Activated CD4-positive, alpha-beta T cell treated with anti-CD3 and anti-CD28 coated beads for 36 hours (primary cell): ENCODE measurements at regions not wholly inside any gene's neighbourhood (a gene's known extent, or its start where the extent isn't known, plus 50 kb on each side); places are given as distances from the start of the nearest gene placed in this dataset.

ENCODE experiments used
- ATAC-seq: fragments of 200-7000 bp; cut with Tn5 transposase; one replicate; pipeline ENCODE4 v1.10.0; 2021; ENCODE audit warnings: mild to moderate bottlenecking, moderate library complexity
- CTCF ChIA-PET: fragments of 350-600 bp; sonication (Branson Sonifier 250); formaldehyde crosslinking; loops from one replicate; lab custom pipeline; 2021; ENCODE audit warnings: antibody characterized with exemption; lab: Charles Lee
- POLR2A ChIA-PET: fragments of 350-600 bp; sonication (Branson Sonifier 250); formaldehyde crosslinking; loops from one replicate; lab custom pipeline; 2021; ENCODE audit warnings: antibody characterized with exemption, inconsistent platforms; lab: Charles Lee
- DNase-seq: peaks from one replicate; pipeline ENCODE4 v3.0.0-alpha.2; 2020
- H3K27ac Mint-ChIP-seq: one replicate; pipeline ENCODE4 v1.8.0; 2021; ENCODE audit warnings: mixed read lengths
- H3K27me3 Mint-ChIP-seq: one replicate; pipeline ENCODE4 v1.8.0; 2021; ENCODE audit warnings: mixed read lengths
- H3K36me3 Mint-ChIP-seq: one replicate; pipeline ENCODE4 v1.8.0; 2021; ENCODE audit warnings: low read depth, mixed read lengths
- H3K4me1 Mint-ChIP-seq: one replicate; pipeline ENCODE4 v1.8.0; 2021; ENCODE audit warnings: mixed read lengths
- H3K4me3 Mint-ChIP-seq: one replicate; pipeline ENCODE4 v1.8.0; 2021; ENCODE audit warnings: mild to moderate bottlenecking, moderate library complexity, mixed read lengths
- H3K9me3 Mint-ChIP-seq: one replicate; pipeline ENCODE4 v1.8.0; 2021; ENCODE audit warnings: low read depth, mixed read lengths
- intact Hi-C, 2 experiments: fragments of 100-400 bp; cut with DNase I in 1 of 2; cut with micrococcal nuclease in 1 of 2; formaldehyde crosslinking; loops; one replicate each; pipeline versions ENCODE4 v1.14.2 to v1.15.1; 2022 to 2024; cut with DNase I, micrococcal nuclease

DNA sequence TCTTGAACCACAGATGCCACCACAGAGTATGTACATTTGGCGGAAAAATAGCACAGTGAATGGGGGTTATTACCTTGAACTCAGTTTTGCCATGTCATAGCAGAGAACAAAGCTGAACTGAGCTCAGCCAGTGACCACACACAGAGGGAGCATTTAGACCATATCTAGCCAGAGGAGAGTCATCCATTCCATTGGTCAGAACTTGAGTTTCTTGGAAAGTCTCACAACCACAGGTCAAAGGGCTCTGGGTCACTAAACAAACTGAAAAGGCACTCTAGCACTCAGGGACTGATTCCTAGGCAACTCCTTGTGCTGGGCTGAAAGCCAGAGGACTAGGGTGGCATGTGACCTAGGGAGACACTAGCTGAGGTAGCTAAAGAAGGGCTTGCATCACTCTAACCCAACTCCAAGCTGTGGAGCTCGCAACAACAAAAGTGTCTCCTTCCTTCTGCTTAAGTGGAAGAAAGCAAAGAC, 239.7 kb upstream of the SEMA3D start:
- ChIA-PET CTCF (no interaction called here), POLR2A (no interaction called here)
- DNase-seq (no peak), ATAC-seq (no peak)
- peaks cover 1% of the 10 kb centered on the region for H3K9me3 Mint-ChIP-seq
- no peaks in the 10 kb centered on the region for H3K27me3 Mint-ChIP-seq
- no peaks in the 10 kb centered on the region for H3K36me3 Mint-ChIP-seq
- H3K4me3 Mint-ChIP-seq: no peak overlapping the region
- no peaks in the 10 kb centered on the region for H3K4me1 Mint-ChIP-seq
- intact Hi-C loops: no loop called here
- no peak overlapping the region for H3K27ac Mint-ChIP-seq

DNA sequence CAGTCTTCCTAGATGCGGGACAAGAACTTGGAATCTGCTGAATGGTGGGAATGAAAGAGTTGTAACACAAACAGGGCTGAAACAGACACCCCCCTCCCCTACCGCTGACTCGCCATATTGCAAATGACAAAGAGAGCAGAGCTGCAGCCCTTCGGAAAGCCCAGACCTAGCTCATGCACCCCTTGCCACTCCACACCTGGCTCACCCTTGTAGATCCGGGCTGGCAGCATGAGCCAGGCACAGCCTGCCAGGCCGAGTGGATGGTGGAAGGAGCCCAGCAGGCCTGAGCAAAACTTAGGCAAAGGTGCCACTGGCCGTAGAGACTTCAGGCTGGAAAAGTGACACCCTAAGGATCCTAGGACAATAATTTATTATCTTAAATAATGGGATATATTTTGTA, 237.4 kb upstream of the SEMA3D start:
- H3K27ac Mint-ChIP-seq: no peak overlapping the region
- ChIA-PET CTCF (no interaction called here), POLR2A (no interaction called here)
- no peak overlapping the region for H3K4me3 Mint-ChIP-seq
- H3K27me3 Mint-ChIP-seq: no peaks in the 10 kb centered on the region
- intact Hi-C loops: no loop called here
- no peaks in the 10 kb centered on the region for H3K36me3 Mint-ChIP-seq
- DNase-seq: no peak
- ATAC-seq: no peak
- peaks cover 1% of the 10 kb centered on the region for H3K9me3 Mint-ChIP-seq
- H3K4me1 Mint-ChIP-seq: no peaks in the 10 kb centered on the region

DNA sequence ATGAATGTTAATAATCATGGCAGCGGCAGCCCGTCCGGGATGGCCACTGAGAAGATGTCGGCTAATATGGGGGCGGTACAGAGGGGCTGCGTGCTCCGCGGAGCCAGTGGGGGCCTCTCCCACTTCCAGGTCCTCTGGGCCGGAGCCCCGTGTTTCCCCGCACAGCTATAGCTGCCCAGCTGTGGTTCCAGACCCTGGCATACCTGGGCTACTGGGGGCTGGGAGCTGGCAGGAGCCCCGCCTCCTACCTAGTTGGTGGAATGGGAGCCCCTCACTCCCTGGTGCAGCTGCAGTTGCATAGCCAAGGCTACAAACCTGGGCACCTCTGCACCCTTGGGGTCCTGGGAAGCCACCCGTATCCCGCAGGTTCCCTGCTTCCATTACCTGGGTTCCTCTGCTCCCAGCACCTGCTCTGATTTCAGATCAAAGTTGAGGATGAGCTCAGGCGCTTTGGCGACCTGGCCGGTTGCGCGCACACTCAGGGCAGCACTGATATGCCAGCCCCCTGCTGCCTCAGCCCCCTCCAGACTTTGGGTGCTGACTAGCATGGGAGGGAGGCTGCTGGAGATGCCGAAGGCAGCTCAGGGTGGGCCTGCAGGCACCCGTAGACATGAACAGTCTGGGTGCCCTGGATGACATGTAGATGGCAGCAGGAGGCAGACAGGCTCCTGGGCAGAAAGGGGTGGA, 236.5 kb upstream of the SEMA3D start:
- ChIA-PET POLR2A (no interaction called here), CTCF (no interaction called here)

DNA sequence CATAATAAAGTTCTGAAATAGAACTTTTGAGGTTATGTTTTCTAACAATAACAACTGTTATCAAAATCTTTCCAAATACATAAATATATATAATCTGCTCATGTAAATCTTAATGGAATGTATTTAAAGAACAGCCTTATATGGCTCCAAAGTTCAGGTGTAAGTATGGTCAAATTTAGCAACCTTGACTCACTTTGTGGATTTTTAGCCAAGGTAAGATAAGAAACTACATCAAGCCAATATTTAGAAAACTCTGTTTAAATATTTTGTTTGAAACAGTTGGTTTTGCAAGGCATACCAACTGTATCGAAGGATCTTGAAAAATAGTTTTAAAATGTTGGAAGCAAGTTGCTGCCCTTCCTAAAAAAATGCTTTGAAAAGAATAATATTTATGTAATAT, 228.9 kb upstream of the SEMA3D start:
- no peaks in the 10 kb centered on the region for H3K27me3 Mint-ChIP-seq
- intact Hi-C loops: no loop called here
- ATAC-seq: no peak
- no peak overlapping the region for H3K27ac Mint-ChIP-seq
- CTCF ChIA-PET: no interaction called here
- no peaks in the 10 kb centered on the region for H3K9me3 Mint-ChIP-seq
- POLR2A ChIA-PET: no interaction called here
- no peaks in the 10 kb centered on the region for H3K36me3 Mint-ChIP-seq
- no peaks in the 10 kb centered on the region for H3K4me1 Mint-ChIP-seq
- DNase-seq: no peak
- H3K4me3 Mint-ChIP-seq: no peak overlapping the region

More for the DNA sequence above, 236.5 kb upstream of the SEMA3D start:
- no peak for DNase-seq
- no peaks in the 10 kb centered on the region for H3K27me3 Mint-ChIP-seq
- H3K9me3 Mint-ChIP-seq: no peaks in the 10 kb centered on the region
- intact Hi-C loops: no loop called here
- no peaks in the 10 kb centered on the region for H3K36me3 Mint-ChIP-seq
- no peaks in the 10 kb centered on the region for H3K4me1 Mint-ChIP-seq
- no peak for ATAC-seq
- H3K4me3 Mint-ChIP-seq: no peak overlapping the region
- no peak overlapping the region for H3K27ac Mint-ChIP-seq

DNA sequence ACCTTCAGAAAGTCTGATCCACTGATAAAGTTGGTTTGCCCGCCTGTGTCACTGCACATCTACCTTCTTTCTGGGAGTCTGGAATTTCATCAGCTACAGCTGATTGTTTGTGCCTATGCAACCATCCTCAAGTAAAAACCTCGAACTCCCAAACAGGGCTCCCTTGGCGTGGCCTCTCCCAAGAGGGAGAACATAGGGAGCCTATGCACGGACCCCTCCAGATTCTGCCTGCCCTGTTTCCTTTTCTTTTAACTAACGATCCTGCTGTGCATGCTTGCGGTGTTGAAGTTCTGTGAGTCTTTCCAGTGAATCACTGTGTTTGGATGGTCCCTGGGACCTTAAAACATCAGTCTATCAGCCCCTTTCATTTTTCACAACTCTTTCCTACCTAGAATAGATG, 226.9 kb upstream of the SEMA3D start:
- intact Hi-C loops: no loop called here
- Mint-ChIP-seq H3K4me1 (no peaks in the 10 kb centered on the region), H3K27me3 (no peaks in the 10 kb centered on the region), H3K9me3 (no peaks in the 10 kb centered on the region), H3K4me3 (no peak overlapping the region), H3K27ac (no peak overlapping the region), H3K36me3 (no peaks in the 10 kb centered on the region)
- POLR2A ChIA-PET: no interaction called here
- no peak for DNase-seq
- CTCF ChIA-PET: no interaction called here
- no peak for ATAC-seq

DNA sequence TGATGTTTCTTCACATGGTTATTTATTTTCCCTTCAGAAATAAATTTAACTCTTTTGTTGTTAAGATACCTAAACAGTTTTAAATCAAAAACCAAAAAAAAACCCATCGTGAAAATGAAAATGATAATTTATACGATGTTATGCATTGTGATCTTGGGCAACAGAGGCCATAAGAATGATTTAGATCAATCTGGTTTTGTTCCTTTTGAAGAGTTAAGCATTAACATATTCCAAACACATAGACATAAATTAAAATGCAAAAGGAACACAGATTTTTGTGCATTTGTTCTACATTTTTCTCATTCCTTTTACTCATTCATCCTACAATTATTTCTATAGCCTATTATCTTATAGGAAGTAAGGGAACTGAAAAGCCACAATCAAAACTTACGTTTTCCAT, 226.1 kb upstream of the SEMA3D start:
- Mint-ChIP-seq H3K4me3 (no peak overlapping the region), H3K27ac (no peak overlapping the region), H3K36me3 (no peaks in the 10 kb centered on the region), H3K9me3 (no peaks in the 10 kb centered on the region), H3K27me3 (no peaks in the 10 kb centered on the region), H3K4me1 (no peaks in the 10 kb centered on the region)
- ATAC-seq: no peak
- no peak for DNase-seq
- ChIA-PET POLR2A (no interaction called here), CTCF (no interaction called here)
- intact Hi-C loops: no loop called here

DNA sequence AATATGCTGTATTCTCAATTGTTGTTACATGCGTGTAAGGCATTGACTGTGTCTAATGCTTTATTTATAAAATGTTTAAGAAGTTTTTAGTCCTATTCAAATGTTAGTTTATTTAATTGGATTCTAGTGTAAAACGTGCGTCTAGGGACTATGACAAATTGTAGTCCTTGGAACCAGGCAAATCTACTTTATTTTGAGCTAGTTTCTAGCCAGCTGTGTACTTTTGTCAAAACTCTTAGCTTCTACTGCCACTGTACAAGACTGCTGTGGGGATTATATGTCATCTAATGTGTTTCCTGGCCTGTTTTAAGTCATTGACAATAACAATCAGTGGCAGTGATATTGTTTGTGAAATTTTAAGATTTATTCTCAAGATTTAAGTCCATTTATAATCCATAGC, 220.5 kb upstream of the SEMA3D start:
- H3K27me3 Mint-ChIP-seq: no peaks in the 10 kb centered on the region
- intact Hi-C loops: no loop called here
- DNase-seq (no peak), ATAC-seq (no peak)
- H3K36me3 Mint-ChIP-seq: no peaks in the 10 kb centered on the region
- H3K4me1 Mint-ChIP-seq: no peaks in the 10 kb centered on the region
- H3K27ac Mint-ChIP-seq: no peak overlapping the region
- ChIA-PET CTCF (no interaction called here), POLR2A (no interaction called here)
- H3K9me3 Mint-ChIP-seq: no peaks in the 10 kb centered on the region
- H3K4me3 Mint-ChIP-seq: no peak overlapping the region

DNA sequence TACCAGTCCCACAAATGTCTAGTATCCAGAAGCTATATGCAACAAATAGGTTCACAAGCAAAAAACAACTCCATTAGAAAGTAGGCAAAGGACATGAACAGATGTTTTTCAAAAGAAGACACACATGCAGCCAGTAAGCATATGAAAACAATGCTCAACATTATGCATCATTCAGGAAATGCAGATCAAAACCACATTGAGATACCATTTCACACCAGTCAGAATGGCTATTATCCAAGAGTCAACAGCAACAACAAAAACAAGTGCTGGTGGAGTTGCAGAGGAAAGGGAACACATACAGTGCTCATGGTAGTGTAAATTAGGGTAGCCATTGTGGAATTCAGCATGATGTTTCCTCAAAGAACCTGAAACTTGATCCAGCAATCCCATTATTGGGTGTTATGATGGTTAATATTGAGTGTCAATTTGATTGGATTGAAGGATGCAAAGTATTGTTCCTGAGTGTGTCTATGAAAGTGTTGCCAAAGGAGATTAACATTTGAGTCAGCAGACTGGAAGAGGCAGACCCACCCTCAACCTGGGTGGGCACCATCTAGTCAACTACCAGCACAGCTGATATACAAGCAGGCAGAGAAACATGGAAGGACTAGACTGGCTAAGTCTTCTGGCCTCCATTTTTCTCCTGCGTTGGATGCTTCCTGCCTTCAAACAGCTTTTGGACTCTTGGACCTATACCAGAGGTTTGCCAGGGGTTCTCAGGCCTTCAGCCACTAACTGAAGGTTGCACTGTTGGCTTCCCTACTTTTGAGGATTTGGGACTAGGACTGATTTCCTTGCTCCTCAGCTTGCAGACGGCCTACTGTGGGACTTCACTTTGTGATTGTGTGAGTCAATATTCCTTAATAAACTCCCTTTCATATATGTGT, 218.4 kb upstream of the SEMA3D start:
- CTCF ChIA-PET: no interaction called here

DNA sequence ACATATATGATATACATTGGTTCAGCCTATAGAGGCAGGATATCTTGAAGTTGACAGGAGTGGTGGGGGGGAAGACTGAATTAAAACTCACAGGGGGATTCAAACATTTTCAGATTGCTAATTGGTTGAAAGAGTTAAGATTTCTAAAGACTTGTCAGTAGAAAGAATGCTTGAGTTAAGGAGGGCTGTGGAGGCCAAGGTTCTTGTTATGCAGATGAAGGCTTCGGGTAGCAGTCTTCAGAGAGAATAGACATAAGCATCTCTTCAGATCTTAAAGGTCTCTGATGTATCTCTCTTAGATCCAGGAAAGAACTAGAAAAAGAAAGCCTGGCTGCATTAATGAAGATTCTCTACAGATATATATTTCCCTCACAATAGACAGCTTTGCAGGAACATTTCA, 209.8 kb upstream of the SEMA3D start:
- no peak overlapping the region for H3K4me3 Mint-ChIP-seq
- H3K27me3 Mint-ChIP-seq: no peaks in the 10 kb centered on the region
- ChIA-PET CTCF (no interaction called here), POLR2A (no interaction called here)
- H3K27ac Mint-ChIP-seq: no peak overlapping the region
- DNase-seq (no peak), ATAC-seq (no peak)
- intact Hi-C loops: no loop called here
- no peaks in the 10 kb centered on the region for H3K36me3 Mint-ChIP-seq
- peaks cover 2% of the 10 kb centered on the region for H3K9me3 Mint-ChIP-seq
- no peaks in the 10 kb centered on the region for H3K4me1 Mint-ChIP-seq

More for the DNA sequence above, 218.4 kb upstream of the SEMA3D start:
- POLR2A ChIA-PET: no interaction called here
- H3K27ac Mint-ChIP-seq: no peak overlapping the region
- DNase-seq (no peak), ATAC-seq (no peak)
- H3K36me3 Mint-ChIP-seq: no peaks in the 10 kb centered on the region
- intact Hi-C loops: no loop called here
- H3K4me3 Mint-ChIP-seq: no peak overlapping the region
- H3K9me3 Mint-ChIP-seq: no peaks in the 10 kb centered on the region
- no peaks in the 10 kb centered on the region for H3K4me1 Mint-ChIP-seq
- H3K27me3 Mint-ChIP-seq: no peaks in the 10 kb centered on the region

DNA sequence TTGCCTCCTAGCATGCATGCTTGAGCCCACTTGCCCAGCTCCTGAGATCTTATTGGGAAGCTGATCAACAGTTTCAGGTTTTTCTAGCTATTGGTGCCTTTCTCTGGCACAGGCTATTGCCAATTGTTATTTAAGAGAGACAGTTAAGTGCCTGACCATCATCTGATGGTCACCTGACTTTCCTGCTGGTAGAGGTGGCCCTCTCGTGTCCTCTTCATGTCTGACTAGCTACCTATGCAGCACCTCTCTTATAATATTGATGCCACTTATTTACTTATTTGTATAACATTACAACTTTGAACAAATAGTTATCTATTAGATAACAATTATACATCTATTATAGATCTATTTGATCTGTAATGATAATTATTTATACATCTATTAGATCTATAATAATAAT, 205.9 kb upstream of the SEMA3D start:
- POLR2A ChIA-PET: no interaction called here

DNA sequence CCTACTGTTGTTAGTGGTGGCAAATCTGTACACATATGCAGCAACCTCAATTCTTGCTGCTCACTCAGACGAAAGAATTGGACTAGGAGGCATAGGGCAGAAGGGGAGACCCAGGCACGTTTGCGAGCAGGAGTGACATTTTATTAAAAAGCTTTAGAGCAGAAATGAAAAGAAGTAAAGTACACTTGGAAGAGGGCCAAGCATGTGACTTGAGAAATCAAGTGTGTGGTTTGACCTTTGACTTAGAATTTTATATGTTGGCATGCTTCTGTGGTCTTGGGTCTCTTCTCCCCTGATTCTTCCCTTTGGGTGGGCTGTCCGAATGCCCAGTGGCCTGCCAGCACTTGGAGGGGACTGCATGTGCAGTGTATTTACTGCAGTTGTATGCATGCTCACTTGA, 205.5 kb upstream of the SEMA3D start:
- no peak overlapping the region for H3K27ac Mint-ChIP-seq
- DNase-seq (no peak), ATAC-seq (no peak)
- no peaks in the 10 kb centered on the region for H3K27me3 Mint-ChIP-seq
- ChIA-PET POLR2A (no interaction called here), CTCF (interaction anchor here (0.6 kb wide), 1 partner anchor 41 kb away, joined by 3 read pairs; no protein-coding TSS in a partner anchor)
- intact Hi-C loops: no loop called here
- H3K4me1 Mint-ChIP-seq: no peaks in the 10 kb centered on the region
- no peaks in the 10 kb centered on the region for H3K36me3 Mint-ChIP-seq
- H3K4me3 Mint-ChIP-seq: no peak overlapping the region
- H3K9me3 Mint-ChIP-seq: peaks cover 2% of the 10 kb centered on the region

More for the DNA sequence above, 205.9 kb upstream of the SEMA3D start:
- no peak for DNase-seq
- no peak for ATAC-seq
- Mint-ChIP-seq H3K27ac (no peak overlapping the region), H3K36me3 (no peaks in the 10 kb centered on the region), H3K9me3 (peaks cover 2% of the 10 kb centered on the region), H3K27me3 (no peaks in the 10 kb centered on the region), H3K4me3 (no peak overlapping the region), H3K4me1 (no peaks in the 10 kb centered on the region)
- CTCF ChIA-PET: interaction anchor here (1.1 kb wide), 1 partner anchor 13 kb away, joined by 3 read pairs; no protein-coding TSS in a partner anchor
- intact Hi-C loops: no loop called here

DNA sequence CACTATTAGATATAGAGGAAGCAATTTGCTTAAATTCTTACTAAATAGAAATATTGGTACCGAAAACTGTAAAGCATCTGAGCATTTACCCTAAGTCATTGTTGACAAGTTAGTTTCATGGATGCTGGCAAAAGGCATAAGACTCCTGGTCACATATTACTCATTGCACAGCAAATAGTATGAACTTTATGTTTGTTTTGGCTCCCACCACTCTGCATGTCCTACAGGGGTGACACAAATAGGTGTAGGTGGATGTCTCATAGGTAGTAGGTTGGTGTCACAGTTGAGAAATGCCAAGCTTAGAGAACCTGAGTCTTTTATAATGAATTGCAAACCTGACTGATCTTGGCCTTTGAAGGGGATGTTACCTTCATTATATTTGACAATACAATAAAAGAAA, 199.6 kb upstream of the SEMA3D start:
- H3K4me3 Mint-ChIP-seq: no peak overlapping the region
- DNase-seq (no peak), ATAC-seq (no peak)
- H3K4me1 Mint-ChIP-seq: no peaks in the 10 kb centered on the region
- H3K9me3 Mint-ChIP-seq: no peaks in the 10 kb centered on the region
- ChIA-PET CTCF (no interaction called here), POLR2A (no interaction called here)
- H3K27ac Mint-ChIP-seq: no peak overlapping the region
- H3K36me3 Mint-ChIP-seq: no peaks in the 10 kb centered on the region
- intact Hi-C loops: no loop called here
- no peaks in the 10 kb centered on the region for H3K27me3 Mint-ChIP-seq
